Mesendoderm (in vitro differentiated cells): ENCODE measurements at regions not wholly inside any gene's neighbourhood (a gene's known extent, or its start where the extent isn't known, plus 50 kb on each side); places are given as distances from the start of the nearest gene placed in this dataset.

Experiments
- DNase-seq: peaks from one replicate; pipeline ENCODE4 v3.0.0; 2013
- H2AK5ac ChIP-seq: 2 replicates; pipeline ENCODE4 v1.6.1; 2013; ENCODE audit warnings: low read length, inconsistent platforms
- H2BK120ac ChIP-seq: 2 replicates; pipeline ENCODE4 v1.6.1; 2013; ENCODE audit warnings: low read depth, mild to moderate bottlenecking, low read length, moderate library complexity, mixed read lengths
- H2BK15ac ChIP-seq: replicated peaks from 2 replicates; pipeline ENCODE4 v1.6.1; 2013; ENCODE audit warnings: low read depth, mild to moderate bottlenecking, moderate library complexity
- H2BK5ac ChIP-seq: 2 replicates; pipeline ENCODE4 v1.6.1; 2013; ENCODE audit warnings: low read length, inconsistent platforms
- H3K18ac ChIP-seq: 2 replicates; pipeline ENCODE4 v1.6.1; 2013; ENCODE audit warnings: mild to moderate bottlenecking, low read length, mixed read lengths
- H3K23ac ChIP-seq: one replicate; pipeline ENCODE4 v1.6.1; 2013; ENCODE audit warnings: low read length
- H3K27ac ChIP-seq: 2 replicates; pipeline ENCODE4 v1.5.1; 2013; ENCODE audit warnings: low read depth, mild to moderate bottlenecking, inconsistent platforms, low read length, moderate library complexity
- H3K27me3 ChIP-seq: 2 replicates; pipeline ENCODE4 v1.6.1; 2013; ENCODE audit warnings: low read length, control low read depth, mild to moderate bottlenecking, inconsistent platforms; ENCODE audit not compliant: insufficient read depth, poor library complexity
- H3K36me3 ChIP-seq: 2 replicates; pipeline ENCODE4 v1.6.1; 2013; ENCODE audit warnings: low read length, inconsistent platforms; ENCODE audit not compliant: control insufficient read depth, insufficient read depth
- H3K4ac ChIP-seq: one replicate; pipeline ENCODE4 v1.6.1; 2013; ENCODE audit warnings: low read depth, mild to moderate bottlenecking, low read length, moderate library complexity
- H3K4me1 ChIP-seq: 2 replicates; pipeline ENCODE4 v1.6.1; 2013; ENCODE audit warnings: low read depth, low read length, inconsistent platforms; ENCODE audit not compliant: control insufficient read depth
- H3K4me2 ChIP-seq: 2 replicates; pipeline ENCODE4 v1.6.1; 2013; ENCODE audit warnings: low read length
- H3K4me3 ChIP-seq: 2 replicates; pipeline ENCODE4 v1.5.1; 2013; ENCODE audit warnings: mild to moderate bottlenecking, low read length
- H3K56ac ChIP-seq: one replicate; pipeline ENCODE4 v1.6.1; 2013; ENCODE audit warnings: low read length
- H3K79me1 ChIP-seq: 2 replicates; pipeline ENCODE4 v1.6.1; 2013; ENCODE audit warnings: low read length, inconsistent platforms
- H3K79me2 ChIP-seq: 2 replicates; pipeline ENCODE4 v1.6.1; 2013; ENCODE audit warnings: mild to moderate bottlenecking, low read length; ENCODE audit not compliant: control insufficient read depth, insufficient read depth
- H3K9ac ChIP-seq: 2 replicates; pipeline ENCODE4 v1.6.1; 2013; ENCODE audit warnings: low read length, inconsistent platforms
- H4K5ac ChIP-seq: one replicate; pipeline ENCODE4 v1.6.1; 2013; ENCODE audit warnings: low read length
- H4K8ac ChIP-seq: one replicate; pipeline ENCODE4 v1.6.1; 2013; ENCODE audit warnings: low read depth, mild to moderate bottlenecking, control low read depth, low read length, moderate library complexity
- WGBS: extraction: QIAGEN DNeasy Blood & Tissue Kit; methylation state at CpG from one replicate; pipeline ENCODE4 v1.1.7; 2013; ENCODE audit warnings: low lambda C conversion rate, missing lambda C conversion rate; ENCODE audit not compliant: insufficient coverage; ENCODE audit errors: extremely low coverage; 5-methylcytosine and 5-hydroxymethylcytosine counted together

DNA sequence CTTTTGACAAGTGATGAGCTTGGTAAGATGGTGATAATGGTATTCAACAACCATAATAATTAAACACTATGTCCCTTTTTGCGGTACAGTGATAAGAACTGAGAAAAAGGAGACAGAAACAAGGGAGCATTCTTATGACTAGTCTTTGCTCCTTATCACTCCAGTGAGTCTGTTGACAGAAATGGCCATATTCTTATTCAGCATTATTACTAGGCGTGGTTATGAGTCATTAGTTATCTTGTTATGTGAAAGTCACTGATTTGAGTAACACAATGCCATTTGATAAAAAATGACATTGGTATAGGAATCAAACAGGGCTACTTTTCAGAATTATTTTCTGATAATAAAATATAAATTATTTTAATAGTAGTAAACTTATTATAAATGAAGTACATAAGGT, 193.5 kb downstream of the C3orf38 start:
- Histone ChIP-seq H3K4me2 (no peak overlapping the region), H2BK120ac (no peak overlapping the region), H3K9ac (no peak overlapping the region), H2BK15ac (no peak overlapping the region), H2BK5ac (no peak overlapping the region), H3K18ac (no peak overlapping the region), H4K5ac (no peak overlapping the region), H3K4me3 (no peak overlapping the region), H3K79me2 (no peaks in the 10 kb centered on the region), H3K4me1 (no peaks in the 10 kb centered on the region), H3K27me3 (no peaks in the 10 kb centered on the region), H2AK5ac (no peak overlapping the region), H3K79me1 (no peaks in the 10 kb centered on the region), H3K4ac (no peak overlapping the region), H3K56ac (no peak overlapping the region), H3K36me3 (no peaks in the 10 kb centered on the region), H3K27ac (no peak overlapping the region), H4K8ac (no peak overlapping the region), H3K23ac (no peak overlapping the region)
- DNase-seq = no peak
- WGBS = no CpG with 5 or more reads among the region's 2 CpGs

DNA sequence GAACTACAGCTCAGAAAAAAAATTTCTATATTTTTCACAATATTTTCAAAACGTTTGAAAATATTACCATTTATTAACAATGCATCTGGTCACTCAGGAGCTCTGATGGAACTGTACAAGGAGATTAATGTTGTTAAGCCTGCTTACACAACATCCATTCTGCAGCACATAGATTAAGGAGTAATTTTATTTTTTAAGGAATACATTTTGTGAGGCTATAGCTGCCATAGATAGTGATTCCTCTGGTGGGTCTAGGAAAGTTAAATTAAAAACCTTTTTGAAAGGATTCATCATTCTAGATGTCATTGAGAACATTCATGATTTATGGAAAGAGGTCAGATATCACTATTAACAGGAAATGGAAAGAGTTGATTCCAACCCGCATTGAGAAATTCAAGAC, 196.9 kb downstream of the C3orf38 start:
- WGBS = 100% methylated on average over 1 of the region's 2 CpGs
- no peaks in the 10 kb centered on the region for H3K36me3 ChIP-seq
- no peak overlapping the region for H4K5ac ChIP-seq
- H3K79me2 ChIP-seq = no peaks in the 10 kb centered on the region
- no peak overlapping the region for H3K23ac ChIP-seq
- H2BK5ac ChIP-seq = no peak overlapping the region
- no peaks in the 10 kb centered on the region for H3K4me1 ChIP-seq
- H2BK120ac ChIP-seq = no peak overlapping the region
- no peak overlapping the region for H3K9ac ChIP-seq
- no peak overlapping the region for H3K4ac ChIP-seq
- no peaks in the 10 kb centered on the region for H3K27me3 ChIP-seq
- H3K4me2 ChIP-seq = no peak overlapping the region
- H3K79me1 ChIP-seq = no peaks in the 10 kb centered on the region
- no peak for DNase-seq
- no peak overlapping the region for H3K27ac ChIP-seq
- no peak overlapping the region for H2AK5ac ChIP-seq
- H2BK15ac ChIP-seq = no peak overlapping the region
- H4K8ac ChIP-seq = no peak overlapping the region
- H3K18ac ChIP-seq = no peak overlapping the region
- H3K56ac ChIP-seq = no peak overlapping the region
- H3K4me3 ChIP-seq = no peak overlapping the region

DNA sequence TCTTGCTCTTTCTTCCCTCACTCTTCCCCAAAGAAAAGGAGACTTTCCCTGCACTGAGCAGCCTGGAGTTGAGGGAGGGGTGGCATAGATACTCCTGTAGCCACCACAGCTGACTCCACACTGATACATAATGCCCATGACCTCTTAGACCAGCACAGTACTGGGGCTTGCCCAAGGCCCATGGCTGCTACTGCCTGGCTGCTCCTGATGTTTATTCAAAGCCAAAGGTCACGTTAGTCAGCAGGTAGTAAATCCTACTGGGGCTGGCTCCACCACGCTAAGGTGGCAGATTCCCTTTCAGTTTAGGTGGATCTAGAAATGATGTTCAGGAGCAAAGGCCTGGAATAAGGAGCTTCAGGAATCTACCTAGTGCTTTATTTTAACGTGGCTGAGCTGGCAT, 212.7 kb downstream of the C3orf38 start:
- H4K5ac ChIP-seq = no peak overlapping the region
- WGBS = no CpG with 5 or more reads among the region's 3 CpGs
- no peaks in the 10 kb centered on the region for H3K79me1 ChIP-seq
- no peak overlapping the region for H3K18ac ChIP-seq
- H3K79me2 ChIP-seq = no peaks in the 10 kb centered on the region
- no peak overlapping the region for H2BK15ac ChIP-seq
- H3K4me2 ChIP-seq = no peak overlapping the region
- H3K27ac ChIP-seq = no peak overlapping the region
- no peak overlapping the region for H3K23ac ChIP-seq
- H3K27me3 ChIP-seq = no peaks in the 10 kb centered on the region
- no peak overlapping the region for H4K8ac ChIP-seq
- DNase-seq = no peak
- no peak overlapping the region for H3K4ac ChIP-seq
- no peak overlapping the region for H2BK120ac ChIP-seq
- no peaks in the 10 kb centered on the region for H3K4me1 ChIP-seq
- no peak overlapping the region for H3K56ac ChIP-seq
- no peak overlapping the region for H2AK5ac ChIP-seq
- H3K36me3 ChIP-seq = no peaks in the 10 kb centered on the region
- H3K9ac ChIP-seq = no peak overlapping the region
- no peak overlapping the region for H3K4me3 ChIP-seq
- no peak overlapping the region for H2BK5ac ChIP-seq

DNA sequence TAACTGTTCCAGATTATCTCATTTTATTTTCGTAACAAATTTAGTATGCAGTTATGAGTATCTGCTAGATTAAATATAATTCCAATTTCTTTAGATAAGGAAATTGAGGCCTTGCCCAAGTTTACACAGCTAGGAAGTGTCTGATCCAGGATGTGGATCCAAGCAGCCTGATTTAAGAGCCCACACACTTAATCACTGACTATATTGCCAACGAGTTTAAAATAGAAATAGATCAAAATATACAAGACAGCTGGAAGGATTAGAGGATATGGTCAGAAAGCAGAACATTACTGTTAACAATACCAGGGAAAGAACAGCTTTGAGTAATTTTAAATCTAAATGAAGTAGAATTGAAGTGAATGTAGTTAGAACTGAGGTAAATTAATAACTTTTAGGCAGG, 215.2 kb downstream of the C3orf38 start:
- no peak overlapping the region for H2BK15ac ChIP-seq
- H3K27ac ChIP-seq = no peak overlapping the region
- H3K4me1 ChIP-seq = no peaks in the 10 kb centered on the region
- no peaks in the 10 kb centered on the region for H3K27me3 ChIP-seq
- no peaks in the 10 kb centered on the region for H3K79me2 ChIP-seq
- H3K4ac ChIP-seq = no peak overlapping the region
- H3K23ac ChIP-seq = no peak overlapping the region
- no peak for DNase-seq
- H2BK5ac ChIP-seq = no peak overlapping the region
- H4K8ac ChIP-seq = no peak overlapping the region
- no peaks in the 10 kb centered on the region for H3K79me1 ChIP-seq
- H3K56ac ChIP-seq = no peak overlapping the region
- no peak overlapping the region for H3K18ac ChIP-seq
- H2AK5ac ChIP-seq = no peak overlapping the region
- WGBS = no CpG with 5 or more reads among the region's 2 CpGs
- no peak overlapping the region for H3K9ac ChIP-seq
- no peak overlapping the region for H3K4me2 ChIP-seq
- no peaks in the 10 kb centered on the region for H3K36me3 ChIP-seq
- H2BK120ac ChIP-seq = no peak overlapping the region
- no peak overlapping the region for H3K4me3 ChIP-seq
- H4K5ac ChIP-seq = no peak overlapping the region

DNA sequence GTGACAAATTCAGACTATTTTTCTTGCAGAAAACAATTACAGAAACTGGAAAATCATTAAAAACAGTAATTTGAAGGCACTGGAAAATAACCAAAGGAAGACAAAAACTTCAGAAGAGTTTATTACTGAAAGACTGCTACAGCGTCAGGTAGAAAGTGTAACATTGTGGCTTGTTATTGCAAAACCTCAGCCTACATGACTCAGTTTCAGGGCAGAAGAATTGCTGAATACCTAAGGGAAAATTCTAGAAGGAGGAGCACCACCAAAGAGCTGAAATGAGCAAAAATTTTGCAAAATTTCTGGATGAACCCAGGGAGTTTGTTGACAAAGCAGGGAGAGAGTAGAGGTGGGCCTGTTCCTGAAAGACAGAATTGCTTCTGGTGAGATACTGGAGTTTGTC, 219.6 kb downstream of the C3orf38 start:
- no peak for DNase-seq
- no peak overlapping the region for H3K4ac ChIP-seq
- no peak overlapping the region for H4K8ac ChIP-seq
- no CpG with 5 or more reads among the region's 1 CpG for WGBS
- H3K27me3 ChIP-seq = no peaks in the 10 kb centered on the region
- H2BK5ac ChIP-seq = no peak overlapping the region
- no peak overlapping the region for H3K56ac ChIP-seq
- no peak overlapping the region for H3K27ac ChIP-seq
- no peak overlapping the region for H3K23ac ChIP-seq
- H3K18ac ChIP-seq = no peak overlapping the region
- H2AK5ac ChIP-seq = no peak overlapping the region
- no peak overlapping the region for H4K5ac ChIP-seq
- no peaks in the 10 kb centered on the region for H3K79me2 ChIP-seq
- no peaks in the 10 kb centered on the region for H3K4me1 ChIP-seq
- H3K9ac ChIP-seq = no peak overlapping the region
- H3K79me1 ChIP-seq = no peaks in the 10 kb centered on the region
- H2BK120ac ChIP-seq = no peak overlapping the region
- H2BK15ac ChIP-seq = no peak overlapping the region
- H3K36me3 ChIP-seq = no peaks in the 10 kb centered on the region
- no peak overlapping the region for H3K4me2 ChIP-seq
- no peak overlapping the region for H3K4me3 ChIP-seq

DNA sequence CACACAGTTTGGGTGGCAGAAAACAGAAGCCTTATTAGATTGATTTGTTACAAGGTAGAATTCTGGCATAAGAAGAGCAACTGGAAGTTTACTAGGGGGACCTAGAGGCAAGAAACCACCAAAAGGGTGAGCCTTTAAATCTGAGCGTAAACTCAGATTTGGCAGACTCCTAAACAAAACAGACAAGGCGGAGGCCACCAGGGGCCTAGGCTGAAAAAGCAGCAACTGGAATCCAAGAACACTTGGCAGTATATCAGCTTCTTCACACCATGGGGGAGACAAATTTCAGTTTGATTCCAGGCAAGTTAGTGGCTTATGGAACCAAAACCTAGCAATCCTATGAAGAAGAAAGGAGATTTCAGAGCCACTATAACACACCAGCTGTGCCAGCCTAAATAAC, 220.0 kb downstream of the C3orf38 start:
- Histone ChIP-seq H3K79me2 (no peaks in the 10 kb centered on the region), H4K8ac (no peak overlapping the region), H2AK5ac (no peak overlapping the region), H3K4me3 (no peak overlapping the region), H3K56ac (no peak overlapping the region), H3K4ac (no peak overlapping the region), H2BK5ac (no peak overlapping the region), H3K27me3 (no peaks in the 10 kb centered on the region), H3K4me2 (no peak overlapping the region), H3K4me1 (no peaks in the 10 kb centered on the region), H3K79me1 (no peaks in the 10 kb centered on the region), H3K36me3 (no peaks in the 10 kb centered on the region), H2BK15ac (no peak overlapping the region), H3K27ac (no peak overlapping the region), H4K5ac (no peak overlapping the region), H3K23ac (no peak overlapping the region), H2BK120ac (no peak overlapping the region), H3K9ac (no peak overlapping the region), H3K18ac (no peak overlapping the region)
- no peak for DNase-seq
- WGBS = no CpG with 5 or more reads among the region's 2 CpGs
